Calu3 (cell line): ENCODE measurements at regions not wholly inside any gene's neighbourhood (a gene's known extent, or its start where the extent isn't known, plus 50 kb on each side); places are given as distances from the start of the nearest gene placed in this dataset.

Experiments used
- BruUV-seq: library from RNA; stranded (reverse); fragments of 400-500 nt; replicated peaks from 2 replicates; lab custom pipeline; 2021; lab: Mats Ljungman, UMichigan
- CTCF ChIA-PET: fragments of 300-600 bp; sonication (Branson Sonifier 250); formaldehyde crosslinking; loops from one replicate; lab custom pipeline; 2022; ENCODE audit warnings: antibody characterized with exemption; lab: Charles Lee
- DNase-seq: peaks from one replicate; pipeline ENCODE4 v3.0.0; 2022
- H3K27ac Mint-ChIP-seq: one replicate; pipeline ENCODE4 v1.8.0; 2022; ENCODE audit warnings: mixed read lengths; ENCODE audit not compliant: unreplicated experiment
- H3K27me3 Mint-ChIP-seq: one replicate; pipeline ENCODE4 v1.8.0; 2022; ENCODE audit warnings: mixed read lengths; ENCODE audit not compliant: unreplicated experiment
- H3K36me3 Mint-ChIP-seq: one replicate; pipeline ENCODE4 v1.8.0; 2022; ENCODE audit warnings: mild to moderate bottlenecking, moderate library complexity, mixed read lengths; ENCODE audit not compliant: insufficient read depth, unreplicated experiment
- H3K4me1 Mint-ChIP-seq: one replicate; pipeline ENCODE4 v1.8.0; 2022; ENCODE audit warnings: mild to moderate bottlenecking, low read depth, mixed read lengths; ENCODE audit not compliant: unreplicated experiment
- H3K4me3 Mint-ChIP-seq: one replicate; pipeline ENCODE4 v1.8.0; 2022; ENCODE audit warnings: mild to moderate bottlenecking, low read depth, moderate library complexity, mixed read lengths; ENCODE audit not compliant: unreplicated experiment
- H3K9me3 Mint-ChIP-seq: one replicate; pipeline ENCODE4 v1.8.0; 2022; ENCODE audit warnings: low read depth, mixed read lengths; ENCODE audit not compliant: unreplicated experiment
- intact Hi-C: fragments of 100-400 bp; cut with micrococcal nuclease; formaldehyde crosslinking; loops from one replicate; pipeline ENCODE4 v1.10.0; 2022; ENCODE audit not compliant: unreplicated experiment
- TF ChIP-seq, protein P1 (sequence below): fragments of 200-600 bp; IDR thresholded peaks from one replicate; pipeline ENCODE4 v1.8.0; 2022; ENCODE audit warnings: antibody characterized with exemption; ENCODE audit not compliant: unreplicated experiment

DNA sequence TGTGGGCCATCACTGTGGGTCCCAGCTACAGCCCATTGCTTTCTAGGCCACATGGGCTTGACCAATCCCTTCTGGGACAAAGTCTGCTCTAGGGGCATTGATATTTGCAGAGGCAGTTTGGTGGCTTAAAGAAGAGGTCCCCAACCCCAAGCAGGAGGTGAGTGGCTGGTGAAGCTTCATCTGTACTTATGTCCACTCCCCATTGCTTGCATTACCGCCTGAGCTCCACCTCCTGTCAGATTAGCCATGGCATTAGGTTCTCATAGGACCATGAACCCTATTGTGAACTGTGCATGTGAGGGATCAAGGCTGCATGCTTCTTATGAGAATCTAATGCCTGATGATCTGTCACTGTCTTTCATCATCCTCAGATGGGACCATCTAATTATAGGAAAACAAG, 54.4 kb upstream of the CADM1 start:
- no peaks in the 10 kb centered on the region for H3K36me3 Mint-ChIP-seq
- DNase-seq = no peak
- H3K9me3 Mint-ChIP-seq = peaks cover 19% of the 10 kb centered on the region
- TF ChIP-seq, protein P1, sequence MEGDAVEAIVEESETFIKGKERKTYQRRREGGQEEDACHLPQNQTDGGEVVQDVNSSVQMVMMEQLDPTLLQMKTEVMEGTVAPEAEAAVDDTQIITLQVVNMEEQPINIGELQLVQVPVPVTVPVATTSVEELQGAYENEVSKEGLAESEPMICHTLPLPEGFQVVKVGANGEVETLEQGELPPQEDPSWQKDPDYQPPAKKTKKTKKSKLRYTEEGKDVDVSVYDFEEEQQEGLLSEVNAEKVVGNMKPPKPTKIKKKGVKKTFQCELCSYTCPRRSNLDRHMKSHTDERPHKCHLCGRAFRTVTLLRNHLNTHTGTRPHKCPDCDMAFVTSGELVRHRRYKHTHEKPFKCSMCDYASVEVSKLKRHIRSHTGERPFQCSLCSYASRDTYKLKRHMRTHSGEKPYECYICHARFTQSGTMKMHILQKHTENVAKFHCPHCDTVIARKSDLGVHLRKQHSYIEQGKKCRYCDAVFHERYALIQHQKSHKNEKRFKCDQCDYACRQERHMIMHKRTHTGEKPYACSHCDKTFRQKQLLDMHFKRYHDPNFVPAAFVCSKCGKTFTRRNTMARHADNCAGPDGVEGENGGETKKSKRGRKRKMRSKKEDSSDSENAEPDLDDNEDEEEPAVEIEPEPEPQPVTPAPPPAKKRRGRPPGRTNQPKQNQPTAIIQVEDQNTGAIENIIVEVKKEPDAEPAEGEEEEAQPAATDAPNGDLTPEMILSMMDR = no peak
- no peaks in the 10 kb centered on the region for H3K4me1 Mint-ChIP-seq
- no peak overlapping the region for H3K4me3 Mint-ChIP-seq
- BruUV-seq = no TSS peak
- no peaks in the 10 kb centered on the region for H3K27me3 Mint-ChIP-seq
- CTCF ChIA-PET = no interaction called here
- no peak overlapping the region for H3K27ac Mint-ChIP-seq
- intact Hi-C loops = no loop called here

DNA sequence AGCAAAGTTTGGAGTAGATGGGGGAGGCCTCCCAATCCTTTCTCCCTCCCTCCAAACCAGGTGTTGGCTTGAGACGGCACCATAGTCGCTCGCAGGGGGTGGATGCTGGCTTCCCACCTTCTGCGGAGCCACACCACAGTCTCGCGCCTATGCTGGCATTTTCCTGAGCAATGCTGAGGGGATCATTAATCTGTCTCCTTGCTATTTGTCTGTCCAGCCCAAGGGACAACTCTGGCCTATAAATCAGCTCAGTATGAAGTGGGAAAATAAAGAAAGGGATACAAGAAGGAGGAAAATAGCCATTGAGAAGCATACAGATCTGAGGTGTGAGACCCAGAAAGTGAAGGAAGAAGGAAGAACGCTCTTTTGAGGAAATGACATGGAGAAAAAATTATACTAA, 53.5 kb upstream of the CADM1 start:
- Mint-ChIP-seq H3K4me1 (no peaks in the 10 kb centered on the region), H3K4me3 (no peak overlapping the region), H3K27me3 (no peaks in the 10 kb centered on the region), H3K9me3 (peaks cover 18% of the 10 kb centered on the region), H3K36me3 (no peaks in the 10 kb centered on the region), H3K27ac (no peak overlapping the region)
- no TSS peak for BruUV-seq
- CTCF ChIA-PET = no interaction called here
- TF ChIP-seq, protein P1 = no peak
- intact Hi-C loops = no loop called here
- DNase-seq = no peak

DNA sequence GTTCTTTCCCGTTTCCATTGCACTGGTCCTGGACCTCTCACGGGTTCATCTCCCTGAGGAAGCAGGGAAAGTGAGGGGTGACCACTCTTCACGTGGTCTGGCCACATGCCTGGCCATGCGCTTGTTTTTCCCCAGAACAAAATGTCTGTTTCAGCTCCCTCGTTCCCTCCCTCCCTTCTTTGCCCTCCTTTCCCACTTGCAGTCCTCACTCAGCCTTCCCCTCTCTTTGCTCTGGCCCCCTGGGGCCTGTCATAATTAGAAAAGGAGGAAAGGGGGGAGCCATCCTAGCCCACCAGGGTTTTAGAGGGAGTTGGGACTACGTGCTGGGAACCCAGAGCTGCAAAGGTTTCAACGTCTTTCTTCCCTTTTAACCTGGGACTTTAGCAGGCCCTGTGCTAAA, 52.8 kb upstream of the CADM1 start:
- H3K9me3 Mint-ChIP-seq = peaks cover 14% of the 10 kb centered on the region

DNA sequence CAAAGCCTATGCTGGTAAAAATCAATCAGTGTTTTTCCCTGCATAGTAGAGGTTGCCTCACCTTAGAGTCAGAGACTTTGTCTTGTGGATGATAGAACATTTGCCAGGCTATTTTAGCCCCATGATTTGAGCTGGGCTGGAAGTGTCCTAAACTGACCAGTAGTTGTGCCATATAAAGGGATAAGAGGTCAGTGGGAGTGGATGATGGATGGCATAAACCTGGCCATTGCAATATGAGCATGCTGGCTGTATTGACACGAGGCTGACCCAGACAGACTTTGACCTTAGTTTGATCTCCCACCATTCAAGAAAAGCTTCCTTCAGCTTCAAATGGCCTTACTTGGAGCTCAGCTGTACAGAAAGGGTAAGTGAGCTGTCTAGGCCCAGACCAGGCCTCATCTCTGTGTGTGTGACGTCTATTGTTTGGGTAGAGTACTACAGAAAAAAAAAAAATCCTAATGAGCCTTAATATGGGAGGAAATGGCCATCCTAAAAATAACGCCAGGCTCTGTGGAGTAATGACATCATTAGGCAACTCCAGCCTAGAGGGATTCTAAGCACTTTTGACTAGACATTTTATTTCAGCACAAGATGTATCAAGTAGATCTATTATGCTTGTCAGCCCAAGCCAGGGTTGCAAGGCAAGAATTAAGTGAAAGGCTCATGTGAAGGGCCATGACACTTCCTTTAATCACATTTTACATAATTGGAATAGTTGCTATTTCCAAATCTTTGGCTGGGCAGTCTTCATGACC, 51.3 kb upstream of the CADM1 start:
- Mint-ChIP-seq H3K36me3 (no peaks in the 10 kb centered on the region), H3K4me3 (no peak overlapping the region), H3K9me3 (peaks cover 11% of the 10 kb centered on the region), H3K27me3 (no peaks in the 10 kb centered on the region), H3K27ac (no peak overlapping the region), H3K4me1 (no peaks in the 10 kb centered on the region)
- CTCF ChIA-PET = no interaction called here
- DNase-seq = no peak
- TF ChIP-seq, protein P1 = no peak
- BruUV-seq = no TSS peak
- intact Hi-C loops = no loop called here

More for the DNA sequence above, 52.8 kb upstream of the CADM1 start:
- no peak for DNase-seq
- TF ChIP-seq, protein P1 = no peak
- Mint-ChIP-seq H3K4me1 (no peaks in the 10 kb centered on the region), H3K36me3 (no peaks in the 10 kb centered on the region), H3K4me3 (no peak overlapping the region), H3K27ac (no peak overlapping the region), H3K27me3 (no peaks in the 10 kb centered on the region)
- intact Hi-C loops = no loop called here
- no TSS peak for BruUV-seq
- CTCF ChIA-PET = no interaction called here
